GM12865 (cell line): ENCODE measurements at regions not wholly inside any gene's neighbourhood (a gene's known extent, or its start where the extent isn't known, plus 50 kb on each side); places are given as distances from the start of the nearest gene placed in this dataset.
A peak's percentile ranks its signal among the peaks of the same experiment; 100 is the strongest.

Experiments used
- DNase-seq: peaks from one replicate; pipeline ENCODE4 v3.0.0; 2010; ENCODE audit warnings: low read depth
- H3K4me3 ChIP-seq: 2 replicates; pipeline ENCODE4 v1.5.1; 2011; ENCODE audit warnings: mild to moderate bottlenecking, low read depth, low read length, control low read depth
- TF ChIP-seq, protein P1 (sequence below): IDR thresholded peaks from 2 replicates; pipeline ENCODE4 v1.5.1; 2011; ENCODE audit warnings: low read length, control low read depth, low read depth, inconsistent platforms; ENCODE audit not compliant: insufficient read depth; ENCODE audit errors: missing control alignments

DNA sequence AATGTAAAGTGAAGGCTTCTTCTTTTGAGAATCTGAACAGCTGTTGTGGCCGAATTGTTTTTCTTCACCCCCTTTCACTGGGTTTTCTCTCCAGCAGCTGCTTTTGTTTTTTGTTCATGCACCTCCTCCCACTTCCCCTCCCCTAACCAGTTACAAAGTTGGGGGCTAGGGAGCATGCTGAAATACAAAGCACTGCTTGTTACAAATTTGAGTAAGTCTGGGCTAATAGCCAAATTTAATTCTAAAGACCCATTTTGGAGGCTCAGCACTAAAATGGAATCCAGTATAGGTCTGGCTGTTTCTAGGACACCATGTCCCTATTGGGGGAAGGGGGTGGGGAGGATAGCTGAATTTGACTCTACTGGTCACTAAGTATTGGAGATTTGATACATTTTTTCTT, 89.2 kb upstream of the GPM6B start:
- TF ChIP-seq, protein P1, sequence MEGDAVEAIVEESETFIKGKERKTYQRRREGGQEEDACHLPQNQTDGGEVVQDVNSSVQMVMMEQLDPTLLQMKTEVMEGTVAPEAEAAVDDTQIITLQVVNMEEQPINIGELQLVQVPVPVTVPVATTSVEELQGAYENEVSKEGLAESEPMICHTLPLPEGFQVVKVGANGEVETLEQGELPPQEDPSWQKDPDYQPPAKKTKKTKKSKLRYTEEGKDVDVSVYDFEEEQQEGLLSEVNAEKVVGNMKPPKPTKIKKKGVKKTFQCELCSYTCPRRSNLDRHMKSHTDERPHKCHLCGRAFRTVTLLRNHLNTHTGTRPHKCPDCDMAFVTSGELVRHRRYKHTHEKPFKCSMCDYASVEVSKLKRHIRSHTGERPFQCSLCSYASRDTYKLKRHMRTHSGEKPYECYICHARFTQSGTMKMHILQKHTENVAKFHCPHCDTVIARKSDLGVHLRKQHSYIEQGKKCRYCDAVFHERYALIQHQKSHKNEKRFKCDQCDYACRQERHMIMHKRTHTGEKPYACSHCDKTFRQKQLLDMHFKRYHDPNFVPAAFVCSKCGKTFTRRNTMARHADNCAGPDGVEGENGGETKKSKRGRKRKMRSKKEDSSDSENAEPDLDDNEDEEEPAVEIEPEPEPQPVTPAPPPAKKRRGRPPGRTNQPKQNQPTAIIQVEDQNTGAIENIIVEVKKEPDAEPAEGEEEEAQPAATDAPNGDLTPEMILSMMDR = no peak
- no peak overlapping the region for H3K4me3 ChIP-seq

DNA sequence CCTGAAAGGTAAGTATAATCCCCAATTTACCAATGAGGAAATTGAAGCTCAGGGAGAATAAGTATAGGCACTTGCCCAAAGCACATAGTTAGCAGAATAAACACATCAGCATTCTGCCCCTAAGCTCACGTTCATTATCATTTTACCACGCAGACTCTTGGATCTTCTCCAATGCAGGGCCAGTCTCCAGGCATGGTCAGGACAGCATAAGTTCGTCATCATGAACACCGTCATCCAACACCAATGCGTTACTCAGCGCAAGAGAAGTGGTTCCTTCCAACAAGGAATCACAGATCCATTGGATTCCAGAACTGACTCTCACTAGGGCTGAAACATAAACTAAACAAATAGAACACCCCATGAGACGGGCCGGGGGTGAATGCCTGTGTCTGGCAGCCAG, 86.5 kb upstream of the GPM6B start:
- no peak overlapping the region for H3K4me3 ChIP-seq
- DNase-seq = no peak
- TF ChIP-seq, protein P1 = no peak

More for the DNA sequence above, 89.2 kb upstream of the GPM6B start:
- peak; percentile 1 for DNase-seq

DNA sequence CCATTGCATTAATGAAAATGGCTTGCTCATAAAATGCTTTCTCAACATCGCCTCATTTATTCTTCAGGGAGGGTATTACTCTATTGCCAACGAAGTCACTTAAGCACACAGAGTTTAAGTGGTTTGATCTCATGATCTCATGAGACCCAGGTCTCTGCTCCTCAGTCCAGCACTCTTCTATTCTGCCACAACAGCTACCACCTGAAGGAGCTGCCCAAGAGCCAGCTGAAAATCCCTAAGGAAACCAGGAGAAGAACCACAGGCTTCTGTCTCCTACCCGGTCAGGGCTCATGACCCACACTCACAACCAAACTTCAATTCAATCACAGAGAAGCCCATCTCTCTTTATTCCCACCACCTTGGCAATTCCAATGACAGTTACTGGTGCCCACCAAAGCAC, 85.5 kb upstream of the GPM6B start:
- TF ChIP-seq, protein P1 = no peak
- H3K4me3 ChIP-seq = no peak overlapping the region
- no peak for DNase-seq

DNA sequence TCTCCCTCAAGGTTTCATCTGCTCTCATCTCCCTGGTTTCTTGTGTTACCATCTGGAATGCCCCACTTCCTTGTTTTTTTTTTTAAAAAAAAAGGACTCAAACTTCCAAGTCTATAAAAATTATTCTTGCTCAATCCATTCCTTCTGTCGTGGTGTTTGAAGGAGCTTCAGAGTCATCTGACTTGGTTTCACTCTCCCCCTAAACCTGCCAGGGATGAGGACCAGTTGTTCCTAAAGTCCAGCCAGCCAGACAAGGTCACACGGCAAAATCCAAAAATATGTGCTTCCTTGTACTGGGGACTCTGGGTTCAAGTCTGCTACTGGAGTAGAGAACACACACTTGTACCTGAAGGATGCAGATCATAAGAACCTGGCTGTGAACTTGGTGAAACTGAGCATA, 84.5 kb upstream of the GPM6B start:
- no peak for DNase-seq
- no peak overlapping the region for H3K4me3 ChIP-seq
- TF ChIP-seq, protein P1 = no peak

DNA sequence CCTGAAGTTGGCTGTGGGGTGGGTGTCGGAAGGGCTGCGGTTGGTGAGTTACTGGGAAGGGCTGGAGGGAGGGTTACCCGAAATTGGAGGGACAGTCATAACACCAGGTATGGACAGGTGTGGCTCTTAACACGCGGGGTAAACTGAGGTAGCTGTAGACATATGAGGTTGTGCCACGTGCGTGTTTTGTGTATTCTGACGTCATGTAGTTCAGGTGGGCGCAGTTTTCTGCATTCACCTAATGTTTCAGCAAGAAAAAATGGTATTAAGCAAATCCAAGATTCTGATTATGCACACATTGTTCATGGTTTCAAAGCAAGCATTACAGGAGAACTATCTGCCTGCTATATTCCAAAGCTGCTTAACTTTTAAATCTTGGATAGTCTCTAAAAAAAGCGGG, 83.5 kb upstream of the GPM6B start:
- TF ChIP-seq, protein P1 = no peak
- no peak for DNase-seq
- no peak overlapping the region for H3K4me3 ChIP-seq

DNA sequence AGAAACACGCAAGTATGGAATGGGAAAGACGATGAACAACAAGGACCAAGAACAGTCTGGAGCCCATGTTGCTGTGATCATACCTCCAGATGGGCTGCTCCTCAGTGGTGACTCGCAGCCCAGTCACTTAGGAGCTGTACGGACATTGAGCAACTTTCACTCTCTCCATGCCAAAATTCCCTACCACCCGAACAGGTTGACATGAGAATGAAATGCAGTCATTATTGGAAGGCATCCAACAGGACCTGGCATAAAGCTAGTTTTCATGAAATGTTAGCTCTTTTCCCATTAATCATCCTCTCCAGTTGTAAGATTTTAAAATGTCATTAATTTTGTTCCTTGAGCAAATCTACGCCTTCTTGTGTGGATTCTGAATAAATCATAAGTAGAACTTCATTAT, 82.7 kb upstream of the GPM6B start:
- TF ChIP-seq, protein P1 = no peak
- no peak for DNase-seq
- H3K4me3 ChIP-seq = no peak overlapping the region

DNA sequence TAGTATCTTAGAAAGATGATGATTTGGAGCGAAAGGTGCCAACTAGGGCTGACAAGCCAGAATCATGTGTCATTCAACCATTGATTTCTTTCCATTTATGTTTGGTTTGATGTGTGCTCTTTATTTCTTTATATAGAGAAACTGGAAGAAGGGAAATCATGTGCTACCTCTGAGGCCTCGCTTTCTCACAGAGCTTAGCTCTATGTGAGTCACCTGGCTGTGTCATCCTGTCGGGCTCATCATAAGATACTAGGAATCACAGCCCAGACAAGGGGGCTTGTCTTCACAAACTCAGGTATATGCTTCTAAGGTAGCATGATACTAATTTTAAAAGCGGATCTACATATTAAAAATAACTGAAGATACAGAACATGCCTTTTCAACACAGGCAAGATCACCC, 81.7 kb upstream of the GPM6B start:
- TF ChIP-seq, protein P1 = no peak
- no peak for DNase-seq
- H3K4me3 ChIP-seq = no peak overlapping the region
